Stimulated activated CD4-positive, alpha-beta T cell treated with anti-CD3 and anti-CD28 coated beads, Interleukin-2, amount 100 ng/mL, for 24 hours (primary cell): ENCODE measurements at regions not wholly inside any gene's neighbourhood (a gene's known extent, or its start where the extent isn't known, plus 50 kb on each side); places are given as distances from the start of the nearest gene placed in this dataset.

Experiments
- DNase-seq, 2 donors: peaks; one replicate each; pipeline ENCODE4 v3.0.0-alpha.2; 2020

- DNase-seq = no peak
Measured at GRCh38 chr1:117812869-117813511, 116.4 kb downstream of the GDAP2 start.
